Neural progenitor cell (in vitro differentiated cells): ENCODE measurements at regions not wholly inside any gene's neighbourhood (a gene's known extent, or its start where the extent isn't known, plus 50 kb on each side); places are given as distances from the start of the nearest gene placed in this dataset.

Experiments
- EZH2 ChIP-seq: fragments of 200-600 bp; sonication (generic); IDR thresholded peaks from 2 replicates; pipeline ENCODE4 v1.6.1; 2017; ENCODE audit warnings: antibody characterized with exemption, mild to moderate bottlenecking, moderate library complexity
- EZH2phosphoT487 ChIP-seq: fragments of 200-600 bp; sonication (generic); IDR thresholded peaks from 2 replicates; pipeline ENCODE4 v1.6.1; 2017; ENCODE audit warnings: antibody characterized with exemption
- TF ChIP-seq, protein P1 (sequence below): fragments of 200-600 bp; sonication (generic); IDR thresholded peaks from 2 replicates; pipeline ENCODE4 v1.5.1; 2017; ENCODE audit warnings: antibody characterized with exemption, mild to moderate bottlenecking

DNA sequence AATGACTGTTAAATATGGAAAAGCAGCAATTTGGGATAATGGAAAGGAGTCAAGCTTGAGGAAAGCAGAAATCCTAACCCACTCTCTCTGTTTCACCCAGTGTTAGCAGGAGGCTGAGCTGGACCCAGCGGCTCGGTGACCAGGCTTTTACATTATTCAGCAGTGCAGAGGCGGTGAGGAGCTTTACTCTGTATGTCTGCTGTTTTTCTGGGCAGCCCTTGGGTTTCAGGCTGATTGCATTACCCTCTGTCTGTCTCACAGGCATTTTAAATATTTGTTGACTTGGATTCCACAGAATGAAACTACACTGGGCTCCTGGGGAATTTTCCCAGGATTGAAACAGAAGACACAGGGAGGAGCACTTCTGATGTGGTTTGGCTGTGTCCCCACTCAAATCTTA, 368.0 kb downstream of the GALR1 start:
- TF ChIP-seq, protein P1, sequence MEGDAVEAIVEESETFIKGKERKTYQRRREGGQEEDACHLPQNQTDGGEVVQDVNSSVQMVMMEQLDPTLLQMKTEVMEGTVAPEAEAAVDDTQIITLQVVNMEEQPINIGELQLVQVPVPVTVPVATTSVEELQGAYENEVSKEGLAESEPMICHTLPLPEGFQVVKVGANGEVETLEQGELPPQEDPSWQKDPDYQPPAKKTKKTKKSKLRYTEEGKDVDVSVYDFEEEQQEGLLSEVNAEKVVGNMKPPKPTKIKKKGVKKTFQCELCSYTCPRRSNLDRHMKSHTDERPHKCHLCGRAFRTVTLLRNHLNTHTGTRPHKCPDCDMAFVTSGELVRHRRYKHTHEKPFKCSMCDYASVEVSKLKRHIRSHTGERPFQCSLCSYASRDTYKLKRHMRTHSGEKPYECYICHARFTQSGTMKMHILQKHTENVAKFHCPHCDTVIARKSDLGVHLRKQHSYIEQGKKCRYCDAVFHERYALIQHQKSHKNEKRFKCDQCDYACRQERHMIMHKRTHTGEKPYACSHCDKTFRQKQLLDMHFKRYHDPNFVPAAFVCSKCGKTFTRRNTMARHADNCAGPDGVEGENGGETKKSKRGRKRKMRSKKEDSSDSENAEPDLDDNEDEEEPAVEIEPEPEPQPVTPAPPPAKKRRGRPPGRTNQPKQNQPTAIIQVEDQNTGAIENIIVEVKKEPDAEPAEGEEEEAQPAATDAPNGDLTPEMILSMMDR: no peak
- TF ChIP-seq EZH2 (no peak), EZH2phosphoT487 (no peak)
